IPS-18a (cell line): ENCODE measurements at regions not wholly inside any gene's neighbourhood (a gene's known extent, or its start where the extent isn't known, plus 50 kb on each side); places are given as distances from the start of the nearest gene placed in this dataset.

Experiments used
- H3K27ac ChIP-seq: one replicate; pipeline ENCODE4 v1.5.1; 2013; ENCODE audit warnings: low read length
- H3K27me3 ChIP-seq: one replicate; pipeline ENCODE4 v1.6.1; 2013; ENCODE audit warnings: mild to moderate bottlenecking, low read length; ENCODE audit not compliant: control insufficient read depth, insufficient read depth
- H3K36me3 ChIP-seq: one replicate; pipeline ENCODE4 v1.6.1; 2013; ENCODE audit warnings: low read depth, low read length; ENCODE audit not compliant: control insufficient read depth
- H3K4me1 ChIP-seq: one replicate; pipeline ENCODE4 v1.6.1; 2013; ENCODE audit warnings: low read depth, low read length; ENCODE audit not compliant: control insufficient read depth
- H3K4me3 ChIP-seq: one replicate; pipeline ENCODE4 v1.5.1; 2013; ENCODE audit warnings: low read length
- H3K9ac ChIP-seq: one replicate; pipeline ENCODE4 v1.6.1; 2013; ENCODE audit warnings: mild to moderate bottlenecking, low read length, moderate library complexity
- H3K9me3 ChIP-seq: one replicate; pipeline ENCODE4 v1.6.1; 2013; ENCODE audit warnings: low read depth, low read length; ENCODE audit not compliant: control insufficient read depth

GRCh38 chr3:106703524-106703923 lies 673.7 kb upstream of the CCDC54 start:
- Histone ChIP-seq H3K27ac (no peak overlapping the region), H3K27me3 (no peaks in the 10 kb centered on the region), H3K4me1 (peaks cover 4% of the 10 kb centered on the region), H3K4me3 (no peak overlapping the region), H3K9me3 (no peaks in the 10 kb centered on the region), H3K36me3 (no peaks in the 10 kb centered on the region), H3K9ac (no peak overlapping the region)

- no peaks in the 10 kb centered on the region for H3K9me3 ChIP-seq
- H3K36me3 ChIP-seq = no peaks in the 10 kb centered on the region
- no peaks in the 10 kb centered on the region for H3K4me1 ChIP-seq
- H3K9ac ChIP-seq = no peak overlapping the region
- H3K27me3 ChIP-seq = no peaks in the 10 kb centered on the region
- H3K4me3 ChIP-seq = no peak overlapping the region
- H3K27ac ChIP-seq = no peak overlapping the region
Measured at GRCh38 chr3:106707347-106707746, 669.9 kb upstream of the CCDC54 start.

- Histone ChIP-seq H3K4me1 (no peaks in the 10 kb centered on the region), H3K4me3 (no peak overlapping the region), H3K9me3 (no peaks in the 10 kb centered on the region), H3K36me3 (no peaks in the 10 kb centered on the region), H3K27ac (no peak overlapping the region), H3K27me3 (no peaks in the 10 kb centered on the region), H3K9ac (no peak overlapping the region)
Measured at GRCh38 chr3:106710596-106710995, 666.6 kb upstream of the CCDC54 start.

GRCh38 chr3:106711650-106712049 lies 665.6 kb upstream of the CCDC54 start:
- Histone ChIP-seq H3K27ac (no peak overlapping the region), H3K4me3 (no peak overlapping the region), H3K9me3 (no peaks in the 10 kb centered on the region), H3K9ac (no peak overlapping the region), H3K36me3 (no peaks in the 10 kb centered on the region), H3K27me3 (no peaks in the 10 kb centered on the region), H3K4me1 (no peaks in the 10 kb centered on the region)

- H3K9ac ChIP-seq = no peak overlapping the region
- no peaks in the 10 kb centered on the region for H3K4me1 ChIP-seq
- no peaks in the 10 kb centered on the region for H3K36me3 ChIP-seq
- H3K4me3 ChIP-seq = no peak overlapping the region
- no peak overlapping the region for H3K27ac ChIP-seq
- no peaks in the 10 kb centered on the region for H3K27me3 ChIP-seq
- no peaks in the 10 kb centered on the region for H3K9me3 ChIP-seq
Measured at GRCh38 chr3:106714400-106714799, 662.8 kb upstream of the CCDC54 start.

- Histone ChIP-seq H3K36me3 (no peaks in the 10 kb centered on the region), H3K9me3 (no peaks in the 10 kb centered on the region), H3K27me3 (no peaks in the 10 kb centered on the region), H3K9ac (no peak overlapping the region), H3K4me1 (no peaks in the 10 kb centered on the region), H3K27ac (no peak overlapping the region), H3K4me3 (no peak overlapping the region)
Measured at GRCh38 chr3:106715286-106715685, 662.0 kb upstream of the CCDC54 start.

GRCh38 chr3:106717178-106717780 lies 660.0 kb upstream of the CCDC54 start:
- Histone ChIP-seq H3K4me1 (no peaks in the 10 kb centered on the region), H3K27ac (no peak overlapping the region), H3K4me3 (no peak overlapping the region), H3K36me3 (no peaks in the 10 kb centered on the region), H3K9ac (no peak overlapping the region), H3K27me3 (no peaks in the 10 kb centered on the region), H3K9me3 (peaks cover 4% of the 10 kb centered on the region)

- Histone ChIP-seq H3K4me3 (no peak overlapping the region), H3K36me3 (no peaks in the 10 kb centered on the region), H3K9me3 (peaks cover 4% of the 10 kb centered on the region), H3K4me1 (no peaks in the 10 kb centered on the region), H3K9ac (no peak overlapping the region), H3K27me3 (no peaks in the 10 kb centered on the region), H3K27ac (no peak overlapping the region)
Measured at GRCh38 chr3:106719077-106719476, 658.2 kb upstream of the CCDC54 start.

- H3K36me3 ChIP-seq = no peaks in the 10 kb centered on the region
- no peak overlapping the region for H3K9ac ChIP-seq
- no peak overlapping the region for H3K4me3 ChIP-seq
- H3K27ac ChIP-seq = no peak overlapping the region
- no peaks in the 10 kb centered on the region for H3K4me1 ChIP-seq
- H3K9me3 ChIP-seq = peaks cover 4% of the 10 kb centered on the region
- H3K27me3 ChIP-seq = no peaks in the 10 kb centered on the region
Measured at GRCh38 chr3:106719583-106719982, 657.7 kb upstream of the CCDC54 start.

GRCh38 chr3:106720510-106720909 lies 656.7 kb upstream of the CCDC54 start:
- Histone ChIP-seq H3K4me3 (no peak overlapping the region), H3K27me3 (no peaks in the 10 kb centered on the region), H3K9ac (no peak overlapping the region), H3K4me1 (no peaks in the 10 kb centered on the region), H3K36me3 (no peaks in the 10 kb centered on the region), H3K27ac (no peak overlapping the region), H3K9me3 (peaks cover 4% of the 10 kb centered on the region)

GRCh38 chr3:106725566-106725965 lies 651.7 kb upstream of the CCDC54 start:
- Histone ChIP-seq H3K4me3 (no peak overlapping the region), H3K36me3 (no peaks in the 10 kb centered on the region), H3K9me3 (peaks cover 4% of the 10 kb centered on the region), H3K4me1 (peaks cover 6% of the 10 kb centered on the region), H3K9ac (no peak overlapping the region), H3K27me3 (no peaks in the 10 kb centered on the region), H3K27ac (no peak overlapping the region)

GRCh38 chr3:106728315-106729098 lies 648.7 kb upstream of the CCDC54 start:
- H3K9ac ChIP-seq = no peak overlapping the region
- no peaks in the 10 kb centered on the region for H3K36me3 ChIP-seq
- no peaks in the 10 kb centered on the region for H3K9me3 ChIP-seq
- H3K27me3 ChIP-seq = no peaks in the 10 kb centered on the region
- peaks cover 6% of the 10 kb centered on the region for H3K4me1 ChIP-seq
- no peak overlapping the region for H3K27ac ChIP-seq
- H3K4me3 ChIP-seq = no peak overlapping the region
